Stimulated activated CD4-positive, alpha-beta T cell treated with anti-CD3 and anti-CD28 coated beads, Interleukin-1b, Interleukin-23, amount 100 ng/mL, for 48 hours (primary cell): ENCODE measurements at regions not wholly inside any gene's neighbourhood (a gene's known extent, or its start where the extent isn't known, plus 50 kb on each side); places are given as distances from the start of the nearest gene placed in this dataset.
"Not testable (repeated sequence)": the region's sequence is repeated elsewhere in the genome, so short reads cannot be mapped to it uniquely, and the experiment has no call there.

Experiments used
- DNase-seq: peaks from one replicate; pipeline ENCODE4 v3.0.0-alpha.2; 2020

DNA sequence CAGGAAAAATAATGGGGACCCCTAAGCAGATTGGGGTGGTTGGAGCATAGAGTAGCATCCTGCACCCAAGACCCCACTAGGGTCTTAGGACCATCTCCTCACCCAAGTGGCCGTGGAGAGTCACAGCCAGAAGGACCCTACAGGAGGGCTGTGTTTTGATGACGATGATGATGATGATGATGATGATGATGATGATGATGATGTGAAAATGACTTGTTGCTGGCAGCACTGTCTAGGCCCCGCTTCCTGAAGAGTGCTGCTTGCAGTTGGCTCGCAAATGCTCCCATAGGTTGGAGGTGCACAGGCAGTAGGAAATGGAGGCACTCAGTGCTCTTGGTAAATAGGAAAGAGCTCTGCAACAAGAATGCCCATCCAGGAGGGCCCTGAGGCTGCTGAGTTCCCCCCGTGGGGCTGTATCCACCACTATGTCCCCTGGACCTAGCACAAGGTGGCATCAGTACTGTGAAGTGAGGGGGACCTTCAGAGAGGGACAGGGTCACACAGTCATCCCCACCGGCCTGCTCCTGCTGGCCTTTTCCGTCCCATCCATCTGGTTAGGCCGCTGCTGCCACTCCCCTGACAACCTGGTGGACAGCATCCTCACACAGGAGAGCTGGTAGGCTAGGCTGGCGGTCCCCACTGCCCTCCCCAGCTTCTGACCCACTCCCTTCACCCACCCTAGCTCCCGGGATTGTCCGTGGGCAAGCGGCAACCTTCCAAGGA lies 139.6 kb downstream of the FOXD2 start:
- no peak for DNase-seq

DNA sequence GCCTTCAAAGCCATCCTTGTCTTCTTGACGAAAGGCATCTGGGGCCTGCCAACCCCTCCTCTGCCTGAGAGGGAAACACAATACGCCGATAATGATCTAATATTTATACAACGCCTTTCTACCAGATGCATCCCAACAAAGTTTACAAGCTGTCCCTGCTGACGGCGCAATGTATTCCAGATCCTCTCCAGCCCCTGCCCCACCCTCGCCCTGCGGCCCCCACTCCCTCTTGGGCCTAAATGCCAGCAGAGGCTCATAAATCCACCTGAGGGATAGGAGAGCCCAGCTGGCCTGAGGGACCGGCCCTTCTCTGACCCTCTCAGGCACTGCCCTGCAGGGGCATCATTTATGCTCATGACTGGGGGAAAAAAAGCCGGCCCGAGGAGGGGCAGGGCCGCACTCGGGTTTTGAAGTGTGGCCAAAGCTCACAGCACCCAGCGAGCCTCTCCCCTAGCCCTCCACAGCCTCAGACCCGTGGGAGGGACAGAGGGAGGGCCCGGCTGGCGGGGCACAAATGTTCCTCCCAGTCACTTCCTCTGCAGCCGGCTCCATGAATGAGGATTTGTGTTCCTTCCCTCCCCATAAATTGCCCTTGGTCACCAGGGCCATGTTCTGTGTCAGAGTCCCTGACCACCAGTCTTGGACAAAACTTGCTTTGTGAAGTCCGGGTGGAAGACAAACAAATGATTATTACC lies 140.3 kb downstream of the FOXD2 start:
- DNase-seq = no peak

DNA sequence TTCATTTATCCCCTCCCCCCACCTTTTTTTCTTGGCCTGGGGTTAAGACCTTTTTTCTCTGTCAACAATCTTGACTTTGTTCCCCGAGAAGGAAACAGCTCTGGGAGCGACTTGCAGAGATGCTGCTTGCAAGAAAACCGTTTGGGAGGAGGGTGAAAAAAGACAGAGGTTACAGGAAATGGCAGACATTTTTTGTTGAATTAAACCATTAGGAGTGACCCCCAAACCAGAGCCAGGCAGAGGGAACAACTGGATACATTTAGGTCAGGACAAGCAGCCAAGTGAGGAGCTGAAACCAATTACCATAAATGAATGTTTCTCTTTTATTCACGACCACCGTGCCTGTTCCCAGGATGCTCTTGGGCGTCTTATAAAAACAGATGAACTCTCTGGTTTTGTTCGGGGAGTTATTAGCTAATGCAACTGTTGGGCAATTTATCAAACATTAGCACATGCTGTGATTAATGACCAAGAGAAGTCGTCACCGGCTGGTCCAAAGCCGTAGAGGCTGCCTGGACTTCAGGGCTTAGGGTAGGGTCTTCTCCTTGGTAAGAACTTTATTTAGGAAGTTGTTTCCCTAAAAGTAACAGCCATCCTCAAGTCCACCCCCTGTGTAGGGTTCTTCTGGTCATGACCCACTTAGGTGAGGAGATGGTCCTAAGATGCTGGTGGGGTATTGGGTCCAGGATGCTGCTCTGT lies 141.0 kb downstream of the FOXD2 start:
- DNase-seq = no peak

DNA sequence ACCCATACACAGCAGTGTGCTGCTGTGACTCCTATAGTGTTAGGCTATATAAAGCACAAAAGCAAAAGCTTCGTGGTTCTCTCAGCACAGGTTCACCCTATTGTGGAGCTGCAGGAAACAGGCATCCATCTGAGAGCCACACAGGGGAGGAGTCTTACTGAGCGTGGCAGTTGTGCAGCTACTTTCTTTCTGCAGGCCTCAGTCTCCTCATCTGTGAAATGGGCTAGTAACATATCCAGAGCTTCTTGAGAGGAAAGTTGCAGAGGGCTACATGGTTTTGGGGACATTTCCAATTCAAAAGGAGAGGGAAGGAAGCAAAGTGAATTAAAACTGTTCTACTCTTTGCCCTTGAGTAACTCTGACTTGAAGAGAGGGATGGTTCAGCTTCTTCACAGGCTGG lies 142.0 kb downstream of the FOXD2 start:
- no peak for DNase-seq

DNA sequence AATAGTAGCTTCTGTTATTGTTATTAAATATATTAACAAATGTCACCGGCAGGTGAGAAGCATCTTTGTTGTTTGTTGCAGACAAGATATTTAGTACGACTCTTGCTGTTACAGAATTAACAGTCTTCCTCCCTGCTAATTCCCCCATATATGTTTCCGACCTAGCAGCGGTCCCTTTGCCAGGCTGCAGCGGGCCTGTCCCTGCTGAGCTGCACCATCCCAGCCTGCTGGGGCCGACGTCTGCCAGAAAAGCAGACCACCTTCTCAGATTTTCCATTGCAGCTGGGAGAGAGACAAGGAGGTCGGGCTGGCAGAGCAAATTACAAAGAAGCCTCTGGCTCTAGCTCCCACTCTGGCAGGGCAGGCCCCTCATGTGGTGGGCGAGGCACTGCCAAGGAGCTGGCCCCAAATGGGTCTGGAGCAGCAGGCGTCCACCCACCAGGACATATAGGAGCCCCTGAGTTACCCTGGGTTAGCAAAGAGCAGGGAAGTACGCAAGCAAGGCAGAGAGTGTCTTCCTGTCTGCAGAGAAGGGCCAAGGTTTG lies 142.7 kb downstream of the FOXD2 start:
- no peak for DNase-seq

DNA sequence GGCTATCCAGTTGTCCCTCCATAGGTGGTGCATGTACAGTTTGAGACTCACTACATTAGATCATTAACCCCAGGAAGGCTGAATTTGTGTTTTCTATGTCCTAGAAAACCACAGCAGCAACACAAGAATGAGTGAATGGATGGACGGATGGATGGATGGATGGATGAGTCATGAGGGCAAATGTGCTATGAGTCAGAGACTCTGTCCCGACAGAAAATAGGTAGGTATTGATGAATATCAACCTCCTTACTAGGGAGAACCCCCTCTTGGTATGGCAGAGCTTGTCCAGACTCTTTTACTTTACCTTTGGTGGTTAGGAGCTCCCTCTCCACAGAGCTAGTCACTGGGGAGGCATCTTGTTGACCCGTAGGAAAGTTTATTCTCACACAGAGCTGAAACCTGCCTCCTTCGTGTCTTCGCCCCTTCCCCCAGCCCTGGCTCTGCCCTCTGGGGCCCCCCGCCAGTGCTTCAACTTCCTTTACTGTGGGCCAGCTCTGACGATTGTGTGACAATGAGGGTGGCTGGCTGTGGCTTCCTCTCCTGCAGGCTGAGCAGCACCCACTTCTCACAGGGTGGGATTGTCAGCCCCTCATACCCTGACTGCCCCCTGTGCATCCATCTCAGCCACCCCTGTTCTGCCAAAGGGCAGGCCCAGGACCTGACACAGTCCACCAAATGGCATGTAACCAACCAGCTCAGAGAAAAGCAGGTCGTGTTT lies 145.2 kb downstream of the FOXD2 start:
- no peak for DNase-seq

DNA sequence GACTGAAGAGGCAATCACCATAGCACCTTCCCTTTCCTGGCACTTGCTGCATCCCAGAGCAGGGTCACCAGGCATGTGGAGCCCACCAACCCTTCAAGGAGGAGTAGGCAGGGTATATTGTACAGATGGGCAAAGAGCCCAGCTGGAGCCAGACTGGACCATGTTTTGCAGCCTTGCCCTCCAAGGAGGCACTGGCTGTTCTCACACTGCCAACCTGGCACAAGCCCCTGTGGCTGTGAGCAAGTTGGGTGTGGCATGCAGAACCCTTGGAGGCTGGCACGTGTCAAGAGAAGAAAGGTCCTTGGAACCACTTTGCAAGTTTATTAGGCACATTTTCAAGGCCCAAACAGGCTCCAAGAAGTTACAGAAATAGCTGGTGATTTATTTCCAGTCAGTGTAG lies 146.4 kb downstream of the FOXD2 start:
- DNase-seq = no peak

DNA sequence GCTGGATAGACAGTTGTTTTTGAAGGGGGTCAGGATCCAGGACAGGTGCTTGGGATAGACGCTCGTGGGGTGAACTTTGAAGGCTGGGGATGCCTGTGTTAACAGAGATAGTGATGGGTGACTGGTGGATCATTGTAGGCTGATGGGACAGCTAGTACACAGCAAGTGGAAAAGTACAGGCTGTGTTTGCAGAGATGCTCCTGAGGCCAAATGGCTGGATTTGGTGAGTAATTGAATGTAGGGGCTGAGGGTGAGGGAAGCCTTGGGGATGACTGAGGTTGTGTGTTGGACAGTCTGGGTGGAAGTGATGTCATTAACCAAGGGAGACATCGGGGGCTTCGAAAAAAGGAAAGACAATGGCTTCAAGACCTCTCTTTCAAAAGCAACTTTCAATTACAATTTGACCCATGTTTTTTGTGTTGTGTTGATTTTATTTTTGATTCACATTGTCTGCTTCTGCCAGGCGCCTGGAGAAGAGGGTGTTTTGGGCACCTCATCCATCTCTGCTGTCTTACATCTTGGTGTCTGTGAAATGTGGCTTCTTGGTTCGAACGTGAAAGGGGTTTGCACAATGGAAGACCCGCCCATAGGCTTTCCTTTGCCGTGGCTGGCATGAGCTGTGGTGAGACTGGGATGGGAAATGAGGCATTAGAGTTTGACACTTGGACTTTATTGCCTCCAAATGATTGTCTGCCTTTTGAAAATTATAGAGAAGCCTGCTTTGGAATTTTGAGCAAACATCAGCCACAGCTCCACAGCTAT lies 147.5 kb downstream of the FOXD2 start:
- DNase-seq = no peak

DNA sequence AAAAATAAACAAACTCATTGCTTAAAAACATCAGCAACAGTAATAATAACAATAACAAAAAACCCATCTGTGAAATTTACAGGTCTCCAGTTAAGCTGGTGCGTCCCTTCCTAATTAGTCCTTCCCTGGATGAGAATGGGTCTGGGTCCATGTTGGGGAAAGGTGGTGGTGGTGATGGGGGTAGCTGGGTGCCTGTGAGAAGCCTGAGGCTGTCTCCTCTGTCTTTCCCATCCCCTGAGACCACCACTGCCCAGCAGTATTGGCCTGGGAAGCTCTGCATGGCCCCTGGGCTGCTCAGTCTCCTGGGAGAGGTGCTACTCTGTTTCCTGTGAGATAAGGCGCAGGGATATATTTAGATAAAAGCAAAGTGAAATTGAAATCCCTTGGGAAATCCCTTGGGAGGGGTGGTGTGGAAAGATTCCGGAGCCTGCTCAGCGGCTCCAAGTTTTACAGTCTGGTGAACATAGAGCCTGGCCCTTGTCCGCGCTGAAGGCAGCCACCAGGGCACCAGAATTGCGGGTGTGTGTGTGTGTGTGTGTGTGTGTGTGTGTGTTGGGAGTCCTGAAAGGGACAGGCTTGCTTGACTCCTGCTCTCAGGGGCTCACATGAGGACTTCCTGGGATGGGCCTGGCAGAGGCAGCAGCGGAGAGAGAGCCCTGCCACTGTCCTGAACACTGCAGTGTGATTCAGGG lies 150.2 kb downstream of the FOXD2 start:
- no peak for DNase-seq

DNA sequence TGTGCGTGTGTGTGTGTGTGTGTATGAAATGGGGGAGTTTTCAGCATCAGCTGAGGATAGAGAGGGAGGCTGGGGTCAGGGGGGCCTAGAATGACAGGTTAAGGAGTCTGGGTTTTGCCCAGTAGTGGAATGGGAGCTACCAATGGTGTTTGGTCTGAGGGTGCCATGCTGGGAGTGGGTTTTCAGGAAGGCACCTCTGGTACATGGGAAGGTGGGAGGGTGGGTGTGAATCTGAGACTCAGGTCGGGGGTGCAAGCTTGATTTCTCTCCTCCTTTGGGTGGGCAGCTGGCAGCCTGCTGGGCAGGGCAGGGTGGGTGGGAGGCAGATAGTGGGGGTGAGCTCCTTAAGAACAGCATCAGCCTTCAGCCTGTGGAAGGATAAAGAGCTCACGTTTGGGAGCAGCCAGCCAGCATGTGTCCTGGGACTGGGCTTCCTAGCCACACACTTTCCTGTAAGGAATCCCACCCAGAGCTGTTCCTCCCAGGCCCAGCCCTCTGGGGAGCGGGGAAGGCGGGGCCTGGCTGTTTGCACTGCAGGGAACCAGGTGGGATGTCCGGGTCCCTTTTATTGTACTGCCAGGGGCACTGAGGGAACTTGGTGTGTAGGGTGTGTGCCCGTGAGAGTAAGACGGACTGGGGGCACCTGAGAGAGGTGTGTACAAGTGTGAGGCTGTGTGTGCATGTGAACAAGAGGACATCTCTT lies 152.8 kb downstream of the FOXD2 start:
- DNase-seq = no peak

DNA sequence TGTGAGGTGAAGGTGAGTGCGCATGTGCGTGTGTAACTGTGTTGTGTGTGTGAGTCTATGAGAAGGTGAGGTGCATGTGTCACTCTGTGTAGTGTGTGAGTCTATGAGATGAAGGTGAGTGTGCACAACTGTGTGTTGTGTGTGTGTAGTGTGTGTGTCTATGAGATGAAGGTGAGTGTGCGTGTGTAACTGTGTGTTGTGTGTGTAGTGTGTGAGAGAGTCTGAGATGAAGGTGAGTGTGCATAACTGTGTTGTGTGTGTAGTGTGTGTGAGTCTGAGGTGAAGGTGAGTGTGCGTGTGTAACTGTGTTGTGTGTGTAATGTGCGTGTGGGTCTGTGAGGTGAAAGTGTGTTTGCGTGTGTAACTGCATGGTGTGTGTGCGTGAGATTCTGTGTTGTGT lies 154.0 kb downstream of the FOXD2 start:
- DNase-seq = no peak

DNA sequence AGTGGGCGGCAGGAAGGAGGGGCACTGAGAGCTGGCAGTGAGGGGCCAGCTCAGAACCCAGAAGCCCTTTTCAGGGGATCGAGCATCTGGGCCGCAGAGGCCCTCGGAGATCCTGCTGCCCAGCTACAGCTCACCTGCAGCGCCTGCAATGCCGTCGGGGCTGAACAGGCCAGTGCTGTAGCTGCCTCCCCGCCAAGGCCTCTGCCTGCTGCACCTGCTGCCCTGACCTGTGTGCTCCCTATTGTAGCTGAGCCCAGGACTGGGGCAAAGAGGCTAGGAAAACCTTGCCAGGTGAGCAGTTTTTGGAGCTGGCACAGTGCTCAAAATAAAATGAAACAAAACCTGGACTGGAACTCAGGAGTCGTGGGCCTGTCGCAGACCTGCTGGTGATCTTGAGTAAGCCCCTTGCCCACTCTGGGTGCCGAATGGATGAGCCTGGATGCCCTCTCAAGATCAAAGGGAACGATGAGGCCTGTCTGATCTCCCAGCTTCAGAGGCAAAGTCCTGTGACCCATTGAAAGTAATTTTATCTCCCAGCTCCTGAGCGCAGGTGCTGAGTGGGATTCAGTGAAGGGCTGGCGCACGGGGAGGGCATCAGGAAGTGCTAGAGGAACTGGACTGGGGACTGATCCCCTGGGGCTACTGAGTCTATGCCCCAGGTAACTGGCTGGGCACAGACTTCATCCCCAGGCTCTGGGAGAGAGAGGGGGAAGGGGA lies 154.6 kb downstream of the FOXD2 start:
- DNase-seq = no peak

DNA sequence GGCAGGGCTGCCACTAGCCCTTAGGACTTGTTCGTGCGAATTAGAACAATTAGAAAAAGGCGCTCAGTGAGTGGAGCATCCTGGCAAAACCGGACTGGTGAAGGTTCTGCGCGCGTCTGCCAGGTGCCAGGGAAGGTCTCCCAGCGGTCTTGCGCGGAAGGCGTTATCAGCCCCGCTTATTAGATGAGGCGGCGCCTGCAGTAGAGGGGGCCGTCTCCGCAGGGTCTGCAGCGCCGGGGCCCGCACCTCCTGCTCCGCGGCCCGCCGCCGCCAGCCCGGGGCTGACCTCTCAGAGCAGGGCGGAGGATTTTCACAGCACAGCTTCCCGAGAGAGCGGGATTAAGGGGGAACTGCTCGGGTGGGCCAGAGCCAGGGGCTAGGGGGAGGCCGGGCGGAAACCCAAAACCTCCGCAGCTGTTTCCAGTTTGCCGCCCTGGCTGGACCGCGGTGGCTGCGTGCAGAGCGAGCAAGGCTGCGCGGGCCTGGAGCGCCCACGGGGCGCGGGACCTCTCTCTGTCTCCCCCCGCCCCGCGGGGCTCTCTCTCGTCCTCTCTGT lies 155.2 kb downstream of the FOXD2 start:
- no peak for DNase-seq

DNA sequence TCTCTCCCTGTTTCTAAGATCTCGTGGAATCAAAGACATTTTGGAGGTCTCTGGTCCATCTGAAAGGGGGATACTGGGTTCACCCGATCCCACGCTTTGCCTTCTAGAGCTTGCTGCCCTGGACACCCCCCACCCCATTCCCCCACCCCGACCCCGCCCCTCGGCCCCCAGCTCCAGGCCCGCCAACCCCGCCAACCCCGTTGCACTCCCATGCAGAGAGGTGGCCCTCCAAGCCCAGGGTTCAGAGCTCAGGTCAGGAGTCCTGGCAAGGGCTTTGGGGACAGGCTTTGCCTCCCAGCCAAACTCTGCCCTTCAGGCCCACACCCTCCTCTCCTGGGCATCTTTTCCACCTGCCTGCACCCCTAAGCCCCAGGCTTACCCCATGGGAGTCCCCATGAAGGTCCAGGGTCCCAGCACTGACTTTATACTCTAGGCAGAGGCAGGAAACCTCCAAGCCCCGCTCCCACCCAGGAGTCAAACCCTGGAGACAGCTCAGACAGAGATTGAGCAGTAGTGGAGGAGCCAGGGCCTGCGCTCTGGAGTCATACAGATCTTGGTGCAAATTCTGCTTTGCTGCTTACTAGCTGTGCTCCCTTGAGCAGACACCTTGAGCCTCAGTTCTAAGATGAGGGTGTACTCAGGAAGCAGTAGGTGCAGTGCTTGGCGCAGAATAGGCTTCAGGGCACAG lies 155.9 kb downstream of the FOXD2 start:
- no peak for DNase-seq

DNA sequence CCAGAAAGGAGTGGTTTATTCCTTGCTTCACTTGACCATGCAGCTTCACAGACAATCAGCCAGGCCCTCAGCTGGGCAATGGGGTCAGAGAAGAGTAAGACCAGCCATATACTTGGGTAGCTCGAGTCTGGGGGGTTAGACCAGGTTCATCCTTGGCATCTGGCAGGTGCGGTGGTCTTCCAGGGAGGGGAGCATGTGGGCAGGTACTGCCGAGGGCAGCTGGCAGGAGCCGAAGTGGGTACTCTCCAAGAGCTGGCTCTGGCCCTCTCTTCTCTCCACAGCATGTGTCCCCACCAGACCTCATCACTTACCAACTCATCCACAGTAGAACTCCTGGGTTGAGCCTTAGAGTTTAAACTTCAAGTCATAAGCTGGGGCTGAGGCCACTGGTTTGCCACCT lies 156.8 kb downstream of the FOXD2 start:
- DNase-seq = no peak

DNA sequence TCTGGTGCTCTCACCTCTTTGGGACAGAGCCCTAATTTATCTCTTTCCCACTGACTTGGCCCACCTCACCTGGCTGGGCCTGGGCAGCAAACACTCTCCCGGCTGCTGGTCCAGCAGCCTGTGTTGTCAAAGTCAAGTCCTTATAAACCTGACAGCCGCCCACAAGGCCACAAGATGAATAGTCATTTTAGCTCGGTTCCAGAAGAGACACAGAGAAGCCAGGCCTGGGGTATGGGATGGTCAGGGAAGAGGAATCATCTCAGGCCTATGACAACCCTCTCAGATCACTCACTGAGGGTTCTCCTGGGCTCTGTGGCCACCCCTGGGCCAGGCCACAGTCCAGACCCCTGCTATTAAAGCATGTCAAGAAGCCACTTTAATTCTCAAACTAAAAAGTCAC lies 158.5 kb downstream of the FOXD2 start:
- no peak for DNase-seq

DNA sequence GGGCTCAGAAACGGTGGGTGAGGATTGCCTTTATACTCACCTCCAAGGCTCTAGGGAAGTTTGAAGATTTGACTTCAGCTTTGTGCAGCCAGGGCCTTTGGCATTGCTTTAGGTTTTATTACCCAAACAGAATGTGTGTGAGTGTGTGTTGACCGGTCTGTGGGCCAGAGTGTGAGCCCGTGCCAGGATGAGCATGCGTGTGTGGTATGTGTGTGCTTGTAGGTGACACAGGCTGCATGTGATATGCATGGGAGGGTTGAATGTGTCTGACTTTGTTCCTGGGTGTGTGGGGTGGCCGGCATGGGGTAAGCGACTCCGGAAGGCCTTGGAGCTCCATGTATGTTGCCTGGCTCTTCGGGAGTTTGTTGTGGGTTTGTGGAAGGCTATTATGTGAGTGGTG lies 160.5 kb downstream of the FOXD2 start:
- DNase-seq = no peak

DNA sequence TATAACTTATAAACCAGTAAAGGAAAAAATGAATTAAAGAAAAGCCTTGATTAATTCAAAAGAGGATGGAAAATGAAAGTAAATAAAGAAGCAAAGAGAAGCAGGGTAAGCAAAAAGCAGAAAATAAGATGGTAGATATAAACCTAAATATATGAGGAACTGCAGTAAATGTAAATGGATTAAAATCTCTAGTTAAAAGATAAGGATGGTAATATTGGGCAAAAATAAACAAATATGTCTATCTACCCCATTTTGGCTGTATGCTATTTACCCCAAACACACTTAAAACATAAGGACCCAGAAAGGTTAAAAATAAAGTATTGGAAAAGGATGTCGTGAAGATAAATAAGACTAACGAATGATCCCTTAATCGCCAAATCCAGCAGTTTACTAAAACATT lies 161.9 kb downstream of the FOXD2 start:
- no peak for DNase-seq

DNA sequence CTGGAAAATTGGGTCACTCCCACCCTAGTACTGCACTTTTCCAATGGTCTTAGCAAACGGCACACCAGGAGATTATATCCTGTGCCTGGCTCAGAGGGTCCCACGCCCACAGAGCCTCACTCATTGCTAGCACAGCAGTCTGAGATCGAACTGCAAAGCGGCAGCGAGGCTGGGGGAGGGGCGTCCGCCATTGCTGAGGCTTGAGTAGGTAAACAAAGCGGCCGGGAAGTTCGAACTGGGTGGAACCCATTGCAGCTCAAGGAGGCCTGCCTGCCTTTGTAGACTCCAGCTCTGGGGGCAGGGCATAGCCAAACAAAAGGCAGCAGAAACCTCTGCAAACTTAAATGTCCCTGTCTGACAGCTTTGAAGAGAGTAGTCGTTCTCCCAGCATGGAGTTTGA lies 164.6 kb downstream of the FOXD2 start:
- DNase-seq = not testable (repeated sequence)

DNA sequence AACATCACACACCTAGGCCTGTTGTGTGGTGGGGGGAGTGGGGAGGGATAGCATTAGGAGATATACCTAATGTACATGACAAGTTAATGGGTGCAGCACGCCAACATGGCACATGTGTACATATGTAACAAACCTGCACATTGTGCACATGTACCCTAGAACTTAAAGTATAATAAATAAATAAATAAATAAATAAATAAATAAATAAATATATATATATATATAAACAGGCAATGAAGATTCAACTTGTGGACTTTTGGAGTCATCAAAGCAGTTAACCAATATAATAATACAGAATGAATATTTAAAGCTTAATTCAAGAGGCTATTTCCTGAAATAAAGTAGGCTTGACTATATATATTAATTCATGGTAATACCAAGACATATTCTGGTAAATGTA lies 167.0 kb downstream of the FOXD2 start:
- DNase-seq = not testable (repeated sequence)
